H1 (cell line): ENCODE measurements at regions not wholly inside any gene's neighbourhood (a gene's known extent, or its start where the extent isn't known, plus 50 kb on each side); places are given as distances from the start of the nearest gene placed in this dataset.

Source experiments
- CTCF ChIA-PET: fragments of 300-600 bp; sonication (Branson Sonifier 250); formaldehyde crosslinking; loops from one replicate; lab custom pipeline; 2021; ENCODE audit not compliant: partially characterized antibody; lab: Charles Lee
- POLR2A ChIA-PET: fragments of 300-600 bp; sonication (Branson Sonifier 250); formaldehyde crosslinking; loops from one replicate; lab custom pipeline; 2021; ENCODE audit warnings: inconsistent platforms; ENCODE audit not compliant: partially characterized antibody; lab: Charles Lee
- DNase-seq, 2 experiments: peaks; one replicate each; pipeline versions ENCODE4 v3.0.0 to v3.0.0-alpha.2; 2010 to 2022; ENCODE audit warnings: low spot score in 2 of 2, low read depth in 1 of 2, mixed read lengths in 1 of 2
- FAIRE-seq: peaks from 2 replicates; lab custom pipeline; 2011; peaks lifted over from hg19 to GRCh38; lab: Jason Lieb, UNC
- H2AFZ ChIP-seq: 2 replicates; pipeline ENCODE4 v1.8.1; 2012; ENCODE audit warnings: low read length, inconsistent platforms
- H2AK5ac ChIP-seq: 2 replicates; pipeline ENCODE4 v1.6.1; 2013; ENCODE audit warnings: low read depth, low read length
- H2BK120ac ChIP-seq: replicated peaks from 2 replicates; pipeline ENCODE3; 2013; ENCODE audit warnings: low read depth, low read length, inconsistent platforms
- H2BK12ac ChIP-seq: 2 replicates; pipeline ENCODE4 v1.6.1; 2013; ENCODE audit warnings: low read depth, low read length
- H2BK15ac ChIP-seq: 2 replicates; pipeline ENCODE4 v1.6.1; 2013; ENCODE audit warnings: low read length
- H2BK20ac ChIP-seq: 2 replicates; pipeline ENCODE4 v1.6.1; 2013; ENCODE audit warnings: low read length
- H2BK5ac ChIP-seq: 2 replicates; pipeline ENCODE4 v1.6.1; 2013; ENCODE audit warnings: low read depth, low read length
- H3K14ac ChIP-seq: 2 replicates; pipeline ENCODE4 v1.6.1; 2013; ENCODE audit warnings: inconsistent platforms; ENCODE audit not compliant: insufficient read length
- H3K18ac ChIP-seq: 2 replicates; pipeline ENCODE4 v1.6.1; 2013; ENCODE audit warnings: low read length; ENCODE audit errors: extremely low read depth
- H3K23ac ChIP-seq: 2 replicates; pipeline ENCODE4 v1.6.1; 2013; ENCODE audit warnings: inconsistent platforms; ENCODE audit not compliant: insufficient read length
- H3K23me2 ChIP-seq: 2 replicates; pipeline ENCODE4 v1.6.1; 2013; ENCODE audit warnings: low read depth, low read length
- H3K27ac ChIP-seq: 2 replicates; pipeline ENCODE4 v1.6.1; 2011; ENCODE audit warnings: low read depth, low read length, inconsistent platforms
- H3K27me3 ChIP-seq, 4 experiments: replicated peaks in 1 of 4; 1 replicate in 1 of 4; 2 replicates in 3 of 4; pipeline versions ENCODE4 v1.6.1 to v1.8.1; 2011 to 2013; ENCODE audit warnings: low read length in 3 of 4, mild to moderate bottlenecking in 3 of 4, inconsistent platforms in 2 of 4, mixed read lengths in 2 of 4, moderate library complexity in 1 of 4; ENCODE audit not compliant: control insufficient read depth in 3 of 4, insufficient read depth in 3 of 4; ENCODE audit errors: extremely low read depth in 1 of 4
- H3K36me3 ChIP-seq, 4 experiments: 2 replicates each; pipeline versions ENCODE4 v1.6.1 to v1.8.1; 2011 to 2013; ENCODE audit warnings: mild to moderate bottlenecking in 4 of 4, low read length in 3 of 4, moderate library complexity in 2 of 4, control low read depth in 1 of 4, inconsistent platforms in 1 of 4; ENCODE audit not compliant: insufficient read depth in 4 of 4, control insufficient read depth in 2 of 4
- H3K4ac ChIP-seq: replicated peaks from 2 replicates; pipeline ENCODE3; 2013; ENCODE audit warnings: low read length, low read depth, mixed read lengths, inconsistent platforms; ENCODE audit not compliant: insufficient read length
- H3K4me1 ChIP-seq, 4 experiments: replicated peaks in 1 of 4; 1 replicate in 1 of 4; 2 replicates in 3 of 4; pipeline versions ENCODE4 v1.6.1 to v1.8.1; 2011 to 2013; ENCODE audit warnings: low read length in 3 of 4, inconsistent platforms in 2 of 4, mixed read lengths in 1 of 4; ENCODE audit not compliant: insufficient read depth in 4 of 4, control insufficient read depth in 3 of 4
- H3K4me2 ChIP-seq, 2 experiments: 2 replicates each; pipeline versions ENCODE4 v1.6.1 to v1.8.1; 2011 to 2013; ENCODE audit warnings: low read depth in 2 of 2, low read length in 2 of 2, control low read depth in 1 of 2, inconsistent platforms in 1 of 2, mild to moderate bottlenecking in 1 of 2; ENCODE audit not compliant: insufficient read depth in 1 of 2
- H3K4me3 ChIP-seq, 4 experiments: fragments of 200-600, 300-600 bp in 1 of 4; sonication (generic), shearing (Covaris generic), sonication (Bioruptor Twin) in 1 of 4; 2 replicates each; pipeline versions ENCODE4 v1.5.1 to v1.8.1; 2011 to 2016; ENCODE audit warnings: low read length in 4 of 4, low read depth in 3 of 4, control low read depth in 2 of 4, inconsistent platforms in 2 of 4, mild to moderate bottlenecking in 2 of 4, mixed read lengths in 1 of 4, moderate library complexity in 1 of 4; ENCODE audit not compliant: insufficient read depth in 2 of 4; ENCODE audit errors: extremely low read depth in 1 of 4
- H3K56ac ChIP-seq: replicated peaks from 2 replicates; pipeline ENCODE3; 2013; ENCODE audit warnings: low read depth, mild to moderate bottlenecking, mixed read lengths, low read length, inconsistent platforms; ENCODE audit not compliant: insufficient read length
- H3K79me1 ChIP-seq: 2 replicates; pipeline ENCODE4 v1.6.1; 2013; ENCODE audit warnings: low read depth, low read length, control low read depth
- H3K79me2 ChIP-seq, 2 experiments: 2 replicates each; pipeline versions ENCODE4 v1.6.1 to v1.8.1; 2012 to 2013; ENCODE audit warnings: low read length in 2 of 2, mild to moderate bottlenecking in 2 of 2, inconsistent platforms in 1 of 2; ENCODE audit not compliant: insufficient read depth in 2 of 2, control insufficient read depth in 1 of 2
- H3K9ac ChIP-seq, 4 experiments: replicated peaks in 1 of 4; 1 replicate in 1 of 4; 2 replicates in 3 of 4; pipeline versions ENCODE4 v1.6.1 to v1.8.1; 2011 to 2013; ENCODE audit warnings: low read depth in 3 of 4, low read length in 3 of 4, control low read depth in 2 of 4, mild to moderate bottlenecking in 2 of 4, moderate library complexity in 2 of 4, inconsistent platforms in 1 of 4; ENCODE audit errors: extremely low read depth in 1 of 4
- H3K9me3 ChIP-seq, 2 experiments: 2 replicates each; pipeline versions ENCODE4 v1.6.1 to v1.8.1; 2012 to 2013; ENCODE audit warnings: mild to moderate bottlenecking in 2 of 2, moderate library complexity in 2 of 2, control low read depth in 1 of 2, inconsistent platforms in 1 of 2, low read depth in 1 of 2, low read length in 1 of 2, mixed read lengths in 1 of 2; ENCODE audit not compliant: insufficient read depth in 2 of 2
- H4K20me1 ChIP-seq, 2 experiments: replicated peaks in 1 of 2; 2 replicates each; pipeline versions ENCODE3 to v1.8.1; 2011 to 2013; ENCODE audit warnings: inconsistent platforms in 2 of 2, low read length in 2 of 2, mild to moderate bottlenecking in 1 of 2; ENCODE audit not compliant: insufficient read depth in 2 of 2, control insufficient read depth in 1 of 2
- H4K5ac ChIP-seq: 2 replicates; pipeline ENCODE4 v1.6.1; 2013; ENCODE audit warnings: low read length, low read depth, mixed read lengths, inconsistent platforms; ENCODE audit not compliant: insufficient read length
- H4K8ac ChIP-seq: 2 replicates; pipeline ENCODE4 v1.8.0; 2013; ENCODE audit warnings: mild to moderate bottlenecking, moderate library complexity, low read length, inconsistent platforms; ENCODE audit not compliant: insufficient read depth; ENCODE audit errors: extremely low read depth
- H4K91ac ChIP-seq: replicated peaks from 2 replicates; pipeline ENCODE3; 2013; ENCODE audit warnings: low read length, mixed read lengths, inconsistent platforms; ENCODE audit not compliant: insufficient read length
- ATF3 ChIP-seq: IDR thresholded peaks from 2 replicates; pipeline ENCODE4 v1.6.1; 2011; ENCODE audit warnings: low read depth, mild to moderate bottlenecking, low read length; ENCODE audit not compliant: insufficient read depth
- BACH1 ChIP-seq: IDR thresholded peaks from 2 replicates; pipeline ENCODE4 v1.6.1; 2012; ENCODE audit warnings: low read length, improper control_type of control experiment
- BRCA1 ChIP-seq: IDR thresholded peaks from 2 replicates; pipeline ENCODE4 v1.6.1; 2012; ENCODE audit warnings: low read depth, low read length, improper control_type of control experiment
- CBX8 ChIP-seq: fragments of 300-800, 300-1000 bp; sonication (generic); IDR thresholded peaks from 2 replicates; pipeline ENCODE4 v1.7.1; 2016; ENCODE audit warnings: low read depth, low read length, borderline replicate concordance
- EP300 ChIP-seq, 2 experiments: IDR thresholded peaks; 1 replicate in 1 of 2; 2 replicates in 1 of 2; pipeline ENCODE4 v1.6.1; 2011 to 2012; ENCODE audit warnings: low read depth in 2 of 2, low read length in 2 of 2, mild to moderate bottlenecking in 2 of 2, borderline replicate concordance in 1 of 2, inconsistent platforms in 1 of 2, moderate library complexity in 1 of 2
- EZH2 ChIP-seq: fragments of 200-600 bp; sonication (generic); IDR thresholded peaks from 2 replicates; pipeline ENCODE4 v1.7.1; 2012; ENCODE audit warnings: low read depth, mild to moderate bottlenecking, moderate library complexity, low read length, inconsistent platforms; ENCODE audit not compliant: severe bottlenecking
- GTF2F1 ChIP-seq: IDR thresholded peaks from 2 replicates; pipeline ENCODE4 v1.6.1; 2012; ENCODE audit warnings: low read depth, low read length, improper control_type of control experiment, borderline replicate concordance
- HDAC6 ChIP-seq: IDR thresholded peaks from one replicate; pipeline ENCODE4 v1.7.1; 2012; ENCODE audit warnings: low read depth, mild to moderate bottlenecking, inconsistent platforms, low read length, moderate library complexity
- JUN ChIP-seq: IDR thresholded peaks from 2 replicates; pipeline ENCODE4 v1.6.1; 2011; ENCODE audit warnings: low read depth, mild to moderate bottlenecking, improper control_type of control experiment, low read length
- KDM4A ChIP-seq: IDR thresholded peaks from one replicate; pipeline ENCODE4 v1.7.1; 2012; ENCODE audit warnings: low read depth, mild to moderate bottlenecking, moderate library complexity, low read length, inconsistent platforms; ENCODE audit not compliant: severe bottlenecking
- KDM5A ChIP-seq: fragments of 200-600 bp; IDR thresholded peaks from 2 replicates; pipeline ENCODE4 v1.7.1; 2012; ENCODE audit warnings: mild to moderate bottlenecking, low read length, inconsistent platforms, mixed read lengths
- NRF1 ChIP-seq: IDR thresholded peaks from 2 replicates; pipeline ENCODE4 v1.6.1; 2011; ENCODE audit warnings: mild to moderate bottlenecking, low read depth, low read length, improper control_type of control experiment
- PHF8 ChIP-seq: fragments of 200-600 bp; sonication (generic); conservative IDR thresholded peaks from 2 replicates; pipeline ENCODE4 v1.7.1; 2012; ENCODE audit warnings: low read depth, mild to moderate bottlenecking, inconsistent platforms, low read length, moderate library complexity
- SP2 ChIP-seq: IDR thresholded peaks from 2 replicates; pipeline ENCODE4 v1.6.1; 2012; ENCODE audit warnings: mild to moderate bottlenecking, low read length, inconsistent platforms
- TAF1 ChIP-seq: IDR thresholded peaks from 2 replicates; pipeline ENCODE4 v1.6.1; 2011; ENCODE audit warnings: mild to moderate bottlenecking, low read depth, low read length
- WGBS, 2 experiments: shearing (Covaris generic) in 1 of 2; methylation state at CpG; one replicate each; pipeline versions ENCODE4 v1.1.6 to v1.1.7; 2013 to 2015; ENCODE audit warnings: low lambda C conversion rate in 2 of 2, mixed read lengths in 2 of 2, inconsistent platforms in 1 of 2, low coverage in 1 of 2, missing lambda C conversion rate in 1 of 2; ENCODE audit not compliant: insufficient replicate concordance in 2 of 2, insufficient coverage in 1 of 2, insufficient read length in 1 of 2; ENCODE audit errors: extremely low coverage in 1 of 2, missing lambda C conversion rate in 1 of 2; 5-methylcytosine and 5-hydroxymethylcytosine counted together

GRCh38 chr13:61536433-61536832 lies 120.8 kb upstream of the PCDH20 start:
- Histone ChIP-seq H3K4ac (no peak overlapping the region), H4K20me1 (no peaks in the 10 kb centered on the region), H3K18ac (no peak overlapping the region), H3K79me1 (no peaks in the 10 kb centered on the region), H3K56ac (no peak overlapping the region), H3K36me3 (no peaks in the 10 kb centered on the region), H3K4me3 (no peak overlapping the region), H3K23ac (no peak overlapping the region), H2BK12ac (no peak overlapping the region), H4K5ac (no peak overlapping the region), H3K27me3 (no peaks in the 10 kb centered on the region), H2BK5ac (no peak overlapping the region), H2BK120ac (no peak overlapping the region), H3K14ac (no peak overlapping the region), H2BK15ac (no peak overlapping the region), H2BK20ac (no peak overlapping the region), H3K4me2 (no peak overlapping the region), H2AK5ac (no peak overlapping the region), H3K79me2 (no peaks in the 10 kb centered on the region), H3K27ac (no peak overlapping the region), H2AFZ (no peak overlapping the region), H3K23me2 (no peaks in the 10 kb centered on the region), H4K8ac (no peak overlapping the region), H4K91ac (no peak overlapping the region), H3K9me3 (no peaks in the 10 kb centered on the region), H3K9ac (no peak overlapping the region), H3K4me1 (no peaks in the 10 kb centered on the region)
- DNase-seq: no peak
- no peak for FAIRE-seq
- ChIA-PET CTCF (no interaction called here), POLR2A (no interaction called here)
- WGBS, 2 experiments: 92% methylated on average over 1 of the region's 1 CpG; no CpG with 5 or more reads in 1 of the 2 experiments
- TF ChIP-seq HDAC6 (no peak), CBX8 (no peak), TAF1 (no peak), KDM5A (no peak), BRCA1 (no peak), ATF3 (no peak), KDM4A (no peak), SP2 (no peak), BACH1 (no peak), GTF2F1 (no peak), NRF1 (no peak), JUN (no peak), PHF8 (no peak), EP300 (IDR thresholded peaks at IDR 0.05; ENCODE audit: borderline replicate concordance in 1 of 2, low read depth in 2 of 2, low read length in 2 of 2) (no peak), EZH2 (no peak)
